IMR-90 (cell line): ENCODE measurements at regions not wholly inside any gene's neighbourhood (a gene's known extent, or its start where the extent isn't known, plus 50 kb on each side); places are given as distances from the start of the nearest gene placed in this dataset.

Source experiments
- ATAC-seq: fragments of 200-7000 bp; cut with Tn5 transposase; 2 replicates; pipeline ENCODE4 v1.9.1; 2020; ENCODE audit warnings: low read depth, mild to moderate bottlenecking, moderate library complexity
- BruUV-seq: library from RNA; stranded (reverse); fragments of 400-500 nt; replicated peaks from 2 replicates; lab custom pipeline; 2021; lab: Mats Ljungman, UMichigan
- CTCF ChIA-PET: fragments of 300-600 bp; formaldehyde crosslinking; extraction: SDS; loops from one replicate; lab custom pipeline; 2021; ENCODE audit warnings: antibody characterized with exemption; lab: Yijun Ruan, JAX
- POLR2A ChIA-PET: fragments of 300-600 bp; sonication (Branson Sonifier 250); formaldehyde crosslinking; loops from one replicate; lab custom pipeline; 2022; ENCODE audit warnings: antibody characterized with exemption; ENCODE audit not compliant: unreplicated experiment; lab: Charles Lee
- DNase-seq: peaks from one replicate; pipeline ENCODE4 v3.0.0; 2013
- H2AFZ ChIP-seq: replicated peaks from 2 replicates; pipeline ENCODE3; 2013; ENCODE audit warnings: low read length, mild to moderate bottlenecking; ENCODE audit not compliant: poor library complexity
- H2AK5ac ChIP-seq: 2 replicates; pipeline ENCODE4 v1.6.1; 2013; ENCODE audit warnings: low read depth, low read length, inconsistent platforms
- H2AK9ac ChIP-seq: replicated peaks from 2 replicates; pipeline ENCODE3; 2013; ENCODE audit warnings: mild to moderate bottlenecking, low read depth, low read length, moderate library complexity; ENCODE audit not compliant: poor library complexity
- H2BK120ac ChIP-seq: 2 replicates; pipeline ENCODE4 v1.6.1; 2013; ENCODE audit warnings: low read depth, low read length, inconsistent platforms
- H2BK15ac ChIP-seq: 3 replicates; pipeline ENCODE4 v1.6.1; 2013; ENCODE audit warnings: low read depth, low read length, inconsistent platforms
- H2BK20ac ChIP-seq: 2 replicates; pipeline ENCODE4 v1.6.1; 2013; ENCODE audit warnings: low read depth, mild to moderate bottlenecking, inconsistent platforms, low read length, moderate library complexity
- H2BK5ac ChIP-seq: 2 replicates; pipeline ENCODE4 v1.6.1; 2013; ENCODE audit warnings: mild to moderate bottlenecking, low read depth, low read length, inconsistent platforms; ENCODE audit not compliant: poor library complexity, severe bottlenecking
- H3K14ac ChIP-seq: replicated peaks from 2 replicates; pipeline ENCODE4 v1.6.1; 2013; ENCODE audit warnings: low read depth, low read length, inconsistent platforms
- H3K18ac ChIP-seq: 2 replicates; pipeline ENCODE4 v1.6.1; 2013; ENCODE audit warnings: low read depth, low read length, control low read depth
- H3K23ac ChIP-seq: 2 replicates; pipeline ENCODE4 v1.6.1; 2013; ENCODE audit warnings: low read depth, low read length, inconsistent platforms
- H3K27ac ChIP-seq: 2 replicates; pipeline ENCODE4 v1.5.1; 2013; ENCODE audit warnings: mild to moderate bottlenecking, control low read depth, low read length; ENCODE audit not compliant: insufficient read depth
- H3K27me3 ChIP-seq: 2 replicates; pipeline ENCODE4 v1.6.1; 2013; ENCODE audit warnings: low read length; ENCODE audit not compliant: control insufficient read depth, insufficient read depth
- H3K36me3 ChIP-seq: 2 replicates; pipeline ENCODE4 v1.6.1; 2013; ENCODE audit warnings: low read length, mixed read lengths; ENCODE audit not compliant: control insufficient read depth, insufficient read depth
- H3K4ac ChIP-seq: 2 replicates; pipeline ENCODE4 v1.6.1; 2013; ENCODE audit warnings: low read depth, low read length, inconsistent platforms
- H3K4me1 ChIP-seq: 2 replicates; pipeline ENCODE4 v1.6.1; 2013; ENCODE audit warnings: low read length, mixed read lengths; ENCODE audit not compliant: control insufficient read depth, insufficient read depth
- H3K4me2 ChIP-seq: 2 replicates; pipeline ENCODE4 v1.6.1; 2013; ENCODE audit warnings: low read depth, mild to moderate bottlenecking, control low read depth, low read length, moderate library complexity
- H3K4me3 ChIP-seq: 2 replicates; pipeline ENCODE4 v1.5.1; 2013; ENCODE audit warnings: low read depth, mild to moderate bottlenecking, control low read depth, low read length, moderate library complexity; ENCODE audit not compliant: insufficient read depth
- H3K56ac ChIP-seq: 2 replicates; pipeline ENCODE4 v1.6.1; 2013; ENCODE audit warnings: low read length, inconsistent platforms; ENCODE audit not compliant: insufficient read depth; ENCODE audit errors: extremely low read depth
- H3K79me1 ChIP-seq, 2 experiments: 2 replicates each; pipeline ENCODE4 v1.6.1; 2013; ENCODE audit warnings: low read length in 2 of 2, inconsistent platforms in 1 of 2, low read depth in 1 of 2
- H3K9ac ChIP-seq: 2 replicates; pipeline ENCODE4 v1.6.1; 2013; ENCODE audit warnings: low read depth, low read length, control low read depth
- H3K9me1 ChIP-seq: 2 replicates; pipeline ENCODE4 v1.6.1; 2013; ENCODE audit warnings: low read length, inconsistent platforms; ENCODE audit not compliant: insufficient read depth
- H3K9me3 ChIP-seq: 2 replicates; pipeline ENCODE4 v1.6.1; 2013; ENCODE audit warnings: low read length; ENCODE audit not compliant: control insufficient read depth, insufficient read depth
- H4K20me1 ChIP-seq: 2 replicates; pipeline ENCODE4 v1.6.1; 2013; ENCODE audit warnings: low read length, inconsistent platforms; ENCODE audit not compliant: insufficient read depth
- H4K5ac ChIP-seq: 2 replicates; pipeline ENCODE4 v1.6.1; 2013; ENCODE audit warnings: mild to moderate bottlenecking, low read depth, low read length, control low read depth
- H4K8ac ChIP-seq, 2 experiments: 2 replicates each; pipeline ENCODE4 v1.6.1; 2013; ENCODE audit warnings: low read depth in 2 of 2, low read length in 2 of 2, control low read depth in 1 of 2, inconsistent platforms in 1 of 2
- H4K91ac ChIP-seq: 2 replicates; pipeline ENCODE4 v1.6.1; 2013; ENCODE audit warnings: low read depth, low read length, inconsistent platforms; ENCODE audit not compliant: insufficient read depth
- BHLHE40 ChIP-seq: fragments of 150-350 bp; IDR thresholded peaks from 2 replicates; pipeline ENCODE4 v1.6.1; 2016; ENCODE audit warnings: mild to moderate bottlenecking, low read depth, low read length
- CEBPB ChIP-seq: IDR thresholded peaks from 2 replicates; pipeline ENCODE4 v1.6.1; 2012; ENCODE audit warnings: low read depth, low read length, improper control_type of control experiment
- CHD1 ChIP-seq: IDR thresholded peaks from 2 replicates; pipeline ENCODE4 v1.6.1; 2012; ENCODE audit warnings: low read depth, low read length, improper control_type of control experiment
- CTCF ChIP-seq: conservative IDR thresholded peaks from 2 replicates; pipeline ENCODE4 v1.5.1; 2012; ENCODE audit warnings: mild to moderate bottlenecking, low read depth, low read length, improper control_type of control experiment
- ELK1 ChIP-seq: fragments of 150-350 bp; IDR thresholded peaks from 2 replicates; pipeline ENCODE4 v1.6.1; 2016; ENCODE audit warnings: low read depth, mild to moderate bottlenecking, low read length, moderate library complexity, borderline replicate concordance
- FOS ChIP-seq: fragments of 150-350 bp; IDR thresholded peaks from 2 replicates; pipeline ENCODE4 v1.6.1; 2016; ENCODE audit warnings: low read depth, low read length
- MAFK ChIP-seq: IDR thresholded peaks from 2 replicates; pipeline ENCODE4 v1.6.1; 2012; ENCODE audit warnings: low read depth, low read length, improper control_type of control experiment
- MAZ ChIP-seq: IDR thresholded peaks from 2 replicates; pipeline ENCODE4 v1.6.1; 2012; ENCODE audit warnings: low read depth, mild to moderate bottlenecking, low read length, improper control_type of control experiment, moderate library complexity, borderline replicate concordance
- MXI1 ChIP-seq: IDR thresholded peaks from 2 replicates; pipeline ENCODE4 v1.6.1; 2012; ENCODE audit warnings: low read depth, mild to moderate bottlenecking, low read length, moderate library complexity, borderline replicate concordance
- NFE2L2 ChIP-seq: fragments of 150-350 bp; IDR thresholded peaks from 2 replicates; pipeline ENCODE4 v1.6.1; 2016; ENCODE audit warnings: low read depth, mild to moderate bottlenecking, low read length
- POLR2A ChIP-seq: IDR thresholded peaks from 2 replicates; pipeline ENCODE4 v1.6.1; 2012; ENCODE audit warnings: mild to moderate bottlenecking, low read depth, low read length
- RAD21 ChIP-seq: IDR thresholded peaks from 2 replicates; pipeline ENCODE4 v1.6.1; 2012; ENCODE audit warnings: low read length, improper control_type of control experiment
- RCOR1 ChIP-seq: IDR thresholded peaks from 2 replicates; pipeline ENCODE4 v1.6.1; 2012; ENCODE audit warnings: mild to moderate bottlenecking, low read length, improper control_type of control experiment; ENCODE audit not compliant: insufficient replicate concordance
- RFX5 ChIP-seq: IDR thresholded peaks from 2 replicates; pipeline ENCODE4 v1.8.0; 2012; ENCODE audit warnings: low read depth, mild to moderate bottlenecking, low read length, moderate library complexity
- SMC3 ChIP-seq: fragments of 150-350 bp; IDR thresholded peaks from 2 replicates; pipeline ENCODE4 v1.6.1; 2016; ENCODE audit warnings: low read depth, mild to moderate bottlenecking, antibody characterized with exemption, low read length, moderate library complexity
- USF2 ChIP-seq: fragments of 150-350 bp; IDR thresholded peaks from 2 replicates; pipeline ENCODE4 v1.6.1; 2017; ENCODE audit warnings: mild to moderate bottlenecking, antibody characterized with exemption, low read length, low read depth
- WGBS, 2 experiments: methylation state at CpG; one replicate each; pipeline versions ENCODE4 v1.1.5 to v1.1.7; 2013; ENCODE audit warnings: missing lambda C conversion rate in 2 of 2; ENCODE audit not compliant: insufficient read length in 1 of 2; ENCODE audit errors: extremely low coverage in 2 of 2; 5-methylcytosine and 5-hydroxymethylcytosine counted together
- dilution Hi-C: fragments of 300-500 bp; cut with HindIII; formaldehyde crosslinking; loops from one replicate; pipeline ENCODE4 v1.14.3; 2018; ENCODE audit warnings: low sequenced_read_pairs; ENCODE audit not compliant: unreplicated experiment
- in situ Hi-C: fragments of 300-500 bp; cut with MboI; formaldehyde crosslinking; loops from 3 replicates; pipeline ENCODE4 v1.14.3; 2019; ENCODE audit warnings: low sequenced_read_pairs, inconsistent platforms, mixed read lengths
- intact Hi-C: fragments of 100-400 bp; cut with micrococcal nuclease; formaldehyde crosslinking; loops from 2 replicates; pipeline ENCODE4 v1.10.0; 2022

- H3K9me1 ChIP-seq: peaks cover 1% of the 10 kb centered on the region; the same call in 1 of the 2 replicates
- intact Hi-C loops: no loop called here
- no peaks in the 10 kb centered on the region for H4K20me1 ChIP-seq
- no CpG with 5 or more reads among the region's 3 CpGs for WGBS, 2 experiments
- H3K9ac ChIP-seq: no peak overlapping the region
- no peak overlapping the region for H3K23ac ChIP-seq
- H3K4me3 ChIP-seq: no peak overlapping the region
- H2AK5ac ChIP-seq: no peak overlapping the region
- H3K79me1 ChIP-seq: no peaks in the 10 kb centered on the region
- no peak overlapping the region for H2BK5ac ChIP-seq
- no peak overlapping the region for H2AK9ac ChIP-seq
- no peak for DNase-seq
- no peak overlapping the region for H3K56ac ChIP-seq
- H4K8ac ChIP-seq: no peak overlapping the region
- H2BK120ac ChIP-seq: no peak overlapping the region
- dilution Hi-C loops: no loop called here
- POLR2A ChIA-PET: no interaction called here
- no peak overlapping the region for H3K27ac ChIP-seq
- H4K5ac ChIP-seq: no peak overlapping the region
- peaks cover 1% of the 10 kb centered on the region; the same call in 1 of the 2 replicates for H3K4me1 ChIP-seq
- no peak overlapping the region for H2BK15ac ChIP-seq
- H2BK20ac ChIP-seq: no peak overlapping the region
- H4K91ac ChIP-seq: no peak overlapping the region
- H3K4me2 ChIP-seq: no peak overlapping the region
- no peaks in the 10 kb centered on the region for H3K36me3 ChIP-seq
- peak overlapping the region; percentile 37 for H2AFZ ChIP-seq
- H3K9me3 ChIP-seq: no peaks in the 10 kb centered on the region
- in situ Hi-C loops: no loop called here
- no peaks in the 10 kb centered on the region for H3K27me3 ChIP-seq
- H3K18ac ChIP-seq: no peak overlapping the region
- no TSS peak for BruUV-seq
- CTCF ChIA-PET: interaction anchor here (0.6 to 1.2 kb wide), 2 partner anchors 10 to 259 kb away, joined by 3 to 4 read pairs; no protein-coding TSS in a partner anchor
- ATAC-seq: no peak
- no peak overlapping the region for H3K14ac ChIP-seq
- no peak for TF ChIP-seq RAD21
- no peak for TF ChIP-seq FOS
- TF ChIP-seq CTCF: no peak
- TF ChIP-seq RCOR1: no peak
- no peak for TF ChIP-seq BHLHE40
- no peak for TF ChIP-seq SMC3
- TF ChIP-seq MXI1: no peak
- no peak for TF ChIP-seq POLR2A
- TF ChIP-seq RFX5: no peak
- no peak for TF ChIP-seq MAFK
- TF ChIP-seq NFE2L2: no peak
- TF ChIP-seq CHD1: no peak
- no peak for TF ChIP-seq ELK1
- no peak for TF ChIP-seq CEBPB
- TF ChIP-seq MAZ: no peak
- TF ChIP-seq USF2: no peak
- no peak overlapping the region; the same call in 1 of the 2 replicates for H3K4ac ChIP-seq
These were observed 152.5 kb downstream of the KCTD12 start for GRCh38 chr13:76733671-76734070.
